ENCODE measurements at regions not wholly inside any gene's neighbourhood (a gene's known extent, or its start where the extent isn't known, plus 50 kb on each side); places are given as distances from the start of the nearest gene placed in this dataset.

- TF ChIP-seq POLR2A (IDR thresholded peaks at IDR 0.05) (no peak), CTCF (IDR thresholded peaks at IDR 0.05) (no peak), POLR2AphosphoS5 (IDR thresholded peaks at IDR 0.05) (no peak)
Observed at GRCh38 chr19:28314756-28315155, 898.2 kb downstream of the UQCRFS1 start.
